Neutrophil (primary cell): ENCODE measurements at regions not wholly inside any gene's neighbourhood (a gene's known extent, or its start where the extent isn't known, plus 50 kb on each side); places are given as distances from the start of the nearest gene placed in this dataset.

Experiments
- H3K27ac ChIP-seq: fragments of 200-600 bp; sonication (generic); 2 replicates; pipeline ENCODE4 v1.5.1; 2016; ENCODE audit warnings: mild to moderate bottlenecking, moderate library complexity
- H3K27me3 ChIP-seq: fragments of 200-600 bp; sonication (generic); 2 replicates; pipeline ENCODE4 v1.6.0; 2016; ENCODE audit warnings: mild to moderate bottlenecking
- H3K36me3 ChIP-seq: fragments of 200-600 bp; sonication (generic); 2 replicates; pipeline ENCODE4 v1.5.1; 2017
- H3K4me1 ChIP-seq, 2 experiments: fragments of 200-600 bp in 1 of 2; sonication (generic) in 1 of 2; 1 replicate in 1 of 2; 2 replicates in 1 of 2; pipeline versions ENCODE4 v1.5.1 to v1.6.1; 2013 to 2016; ENCODE audit warnings: low read depth in 1 of 2, low read length in 1 of 2, mild to moderate bottlenecking in 1 of 2, moderate library complexity in 1 of 2; ENCODE audit not compliant: control insufficient read depth in 1 of 2, insufficient read depth in 1 of 2
- H3K4me3 ChIP-seq, 2 experiments: fragments of 200-600 bp in 1 of 2; sonication (generic) in 1 of 2; 1 replicate in 1 of 2; 2 replicates in 1 of 2; pipeline ENCODE4 v1.5.1; 2013 to 2016; ENCODE audit warnings: low read depth in 1 of 2, low read length in 1 of 2, mild to moderate bottlenecking in 1 of 2, moderate library complexity in 1 of 2
- H3K9me3 ChIP-seq: fragments of 200-600 bp; sonication (generic); 2 replicates; pipeline ENCODE4 v1.5.1; 2016
- TF ChIP-seq, protein P1 (sequence below): fragments of 200-600 bp; sonication (generic); IDR thresholded peaks from 2 replicates; pipeline ENCODE4 v1.5.1; 2016; ENCODE audit warnings: antibody characterized with exemption

- H3K36me3 ChIP-seq, result no peaks in the 10 kb centered on the region
- H3K9me3 ChIP-seq, result no peaks in the 10 kb centered on the region
- TF ChIP-seq, protein P1, sequence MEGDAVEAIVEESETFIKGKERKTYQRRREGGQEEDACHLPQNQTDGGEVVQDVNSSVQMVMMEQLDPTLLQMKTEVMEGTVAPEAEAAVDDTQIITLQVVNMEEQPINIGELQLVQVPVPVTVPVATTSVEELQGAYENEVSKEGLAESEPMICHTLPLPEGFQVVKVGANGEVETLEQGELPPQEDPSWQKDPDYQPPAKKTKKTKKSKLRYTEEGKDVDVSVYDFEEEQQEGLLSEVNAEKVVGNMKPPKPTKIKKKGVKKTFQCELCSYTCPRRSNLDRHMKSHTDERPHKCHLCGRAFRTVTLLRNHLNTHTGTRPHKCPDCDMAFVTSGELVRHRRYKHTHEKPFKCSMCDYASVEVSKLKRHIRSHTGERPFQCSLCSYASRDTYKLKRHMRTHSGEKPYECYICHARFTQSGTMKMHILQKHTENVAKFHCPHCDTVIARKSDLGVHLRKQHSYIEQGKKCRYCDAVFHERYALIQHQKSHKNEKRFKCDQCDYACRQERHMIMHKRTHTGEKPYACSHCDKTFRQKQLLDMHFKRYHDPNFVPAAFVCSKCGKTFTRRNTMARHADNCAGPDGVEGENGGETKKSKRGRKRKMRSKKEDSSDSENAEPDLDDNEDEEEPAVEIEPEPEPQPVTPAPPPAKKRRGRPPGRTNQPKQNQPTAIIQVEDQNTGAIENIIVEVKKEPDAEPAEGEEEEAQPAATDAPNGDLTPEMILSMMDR, result no peak
- H3K4me1 ChIP-seq, result no peaks in the 10 kb centered on the region
- H3K4me3 ChIP-seq, result no peak overlapping the region
- peaks cover 6% of the 10 kb centered on the region for H3K27me3 ChIP-seq
- H3K27ac ChIP-seq, result no peak overlapping the region
These were observed 54.6 kb upstream of the PITRM1 start for GRCh38 chr10:3226960-3227744.

DNA sequence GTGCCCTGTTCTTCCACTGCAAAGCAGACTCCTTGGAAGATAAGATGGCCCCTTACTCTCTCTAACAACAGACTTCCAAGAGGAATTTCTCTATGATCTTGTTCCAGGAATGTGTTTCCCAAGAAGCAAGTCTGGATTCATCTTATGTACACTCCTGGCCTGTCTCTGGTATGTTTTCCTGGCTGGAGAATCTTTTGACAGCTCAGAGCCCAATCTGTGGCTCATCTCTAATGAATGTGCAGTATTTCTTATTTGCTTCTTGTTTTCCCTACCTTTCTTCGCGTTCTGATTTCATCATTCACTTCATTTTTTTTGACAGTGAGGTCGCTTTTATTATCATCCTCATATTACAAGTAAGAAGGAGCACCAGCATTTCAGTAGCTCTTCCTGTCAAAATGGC is 53.0 kb upstream of the PITRM1 start:
- TF ChIP-seq, protein P1, result no peak
- Histone ChIP-seq H3K27me3 (peaks cover 6% of the 10 kb centered on the region), H3K4me3 (no peak overlapping the region), H3K36me3 (no peaks in the 10 kb centered on the region), H3K27ac (no peak overlapping the region), H3K9me3 (no peaks in the 10 kb centered on the region), H3K4me1 (no peaks in the 10 kb centered on the region)

- Histone ChIP-seq H3K9me3 (no peaks in the 10 kb centered on the region), H3K4me1 (no peaks in the 10 kb centered on the region), H3K27me3 (peaks cover 6% of the 10 kb centered on the region), H3K36me3 (no peaks in the 10 kb centered on the region), H3K4me3 (no peak overlapping the region), H3K27ac (no peak overlapping the region)
- TF ChIP-seq, protein P1, result no peak
These were observed 51.7 kb upstream of the PITRM1 start for GRCh38 chr10:3224241-3224640.

DNA sequence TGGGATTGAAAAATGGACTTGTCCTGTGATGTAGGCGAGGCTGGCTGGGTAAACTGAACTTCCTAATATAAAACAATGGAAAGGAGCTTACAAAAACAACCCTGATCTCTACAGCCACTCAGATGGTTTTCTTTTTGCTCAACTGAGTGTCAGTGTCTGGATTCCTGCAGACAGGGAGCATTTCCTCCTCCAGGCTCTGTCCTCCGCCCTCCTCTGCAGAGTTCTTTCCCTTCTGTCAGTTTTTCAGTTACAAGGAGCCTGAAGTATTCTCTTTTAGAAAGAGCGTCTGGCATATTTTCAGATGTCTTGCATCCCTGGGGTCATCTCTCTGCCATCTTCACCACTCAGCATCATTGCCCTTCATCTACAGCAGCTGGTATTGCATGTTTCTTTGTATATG is 50.0 kb upstream of the PITRM1 start:
- H3K9me3 ChIP-seq, result no peaks in the 10 kb centered on the region
- H3K27me3 ChIP-seq, result peaks cover under 1% of the 10 kb centered on the region
- TF ChIP-seq, protein P1, result no peak
- H3K4me3 ChIP-seq, result no peak overlapping the region
- H3K4me1 ChIP-seq, result no peaks in the 10 kb centered on the region
- no peaks in the 10 kb centered on the region for H3K36me3 ChIP-seq
- no peak overlapping the region for H3K27ac ChIP-seq
